ENCODE measurements at regions not wholly inside any gene's neighbourhood (a gene's known extent, or its start where the extent isn't known, plus 50 kb on each side); places are given as distances from the start of the nearest gene placed in this dataset.

DNA sequence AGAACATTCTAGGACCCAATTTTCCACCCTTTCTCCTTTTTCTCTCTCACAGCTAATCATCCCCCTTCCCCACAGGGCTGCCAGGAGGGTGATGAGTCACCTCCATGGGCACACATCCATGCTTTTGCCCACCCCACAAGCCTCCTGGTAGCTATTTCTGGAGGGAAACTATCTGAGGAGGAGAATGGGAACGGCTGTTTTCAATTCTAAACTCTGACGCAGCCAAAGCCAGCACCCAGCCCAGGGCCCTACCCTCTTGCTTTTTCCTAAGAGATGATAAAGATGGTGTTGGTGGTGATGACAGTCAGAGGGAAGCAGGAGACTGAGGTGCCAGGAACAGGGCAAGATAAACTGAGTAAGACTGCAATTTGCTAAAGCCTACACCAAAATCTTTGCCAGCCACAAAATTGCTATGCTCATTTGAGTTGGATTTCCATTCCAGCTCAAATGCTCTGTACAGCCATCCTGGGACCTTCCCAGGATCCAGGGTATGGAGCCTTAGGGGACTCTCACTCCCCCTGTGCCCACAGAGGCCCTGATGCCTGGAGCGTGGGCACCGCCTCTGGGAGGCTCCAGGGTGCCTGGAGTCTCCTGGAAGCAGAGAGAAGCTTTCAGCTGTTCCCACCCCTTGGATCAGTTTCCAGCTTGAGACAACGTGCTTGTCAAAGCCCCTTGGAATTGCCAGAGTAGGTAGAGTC is 62.0 kb upstream of the FZD7 start:
- Mint-ChIP-seq H3K27me3 (ENCODE audit: low read depth, unreplicated experiment) (peaks cover 9% of the 10 kb centered on the region), H3K36me3 (ENCODE audit: low read depth, unreplicated experiment) (no peaks in the 10 kb centered on the region), H3K4me3 (ENCODE audit: unreplicated experiment) (no peak overlapping the region), H3K9me3 (ENCODE audit: unreplicated experiment) (peaks cover 3% of the 10 kb centered on the region), H3K27ac (ENCODE audit: unreplicated experiment) (no peak overlapping the region), H3K4me1 (ENCODE audit: low read depth, unreplicated experiment) (peaks cover 16% of the 10 kb centered on the region)
- Histone ChIP-seq H3K9ac (ENCODE audit: low read length) (no peak overlapping the region), H3K27ac (ENCODE audit: low read depth, low read length) (no peak overlapping the region), H3K4me3 (ENCODE audit: insufficient read depth, low read depth, low read length) (no peak overlapping the region), H3K36me3 (ENCODE audit: insufficient read depth, low read length) (no peaks in the 10 kb centered on the region), H3K4me2 (ENCODE audit: low read length) (no peak overlapping the region), H3K4me1 (ENCODE audit: insufficient read depth, low read length) (peaks cover 9% of the 10 kb centered on the region), H4K20me1 (ENCODE audit: insufficient read depth, low read length) (no peaks in the 10 kb centered on the region), H3K9me3 (ENCODE audit: insufficient read depth, low read depth, low read length) (no peaks in the 10 kb centered on the region), H2AFZ (ENCODE audit: low read depth, low read length) (peak overlapping the region; percentile 8), H3K79me2 (ENCODE audit: insufficient read depth, low read length) (no peaks in the 10 kb centered on the region), H3K27me3 (ENCODE audit: insufficient read depth, low read length) (no peaks in the 10 kb centered on the region)
- FAIRE-seq (no peak), DNase-seq (ENCODE audit: low read depth) (peak; percentile 62)
- TF ChIP-seq, protein P1, sequence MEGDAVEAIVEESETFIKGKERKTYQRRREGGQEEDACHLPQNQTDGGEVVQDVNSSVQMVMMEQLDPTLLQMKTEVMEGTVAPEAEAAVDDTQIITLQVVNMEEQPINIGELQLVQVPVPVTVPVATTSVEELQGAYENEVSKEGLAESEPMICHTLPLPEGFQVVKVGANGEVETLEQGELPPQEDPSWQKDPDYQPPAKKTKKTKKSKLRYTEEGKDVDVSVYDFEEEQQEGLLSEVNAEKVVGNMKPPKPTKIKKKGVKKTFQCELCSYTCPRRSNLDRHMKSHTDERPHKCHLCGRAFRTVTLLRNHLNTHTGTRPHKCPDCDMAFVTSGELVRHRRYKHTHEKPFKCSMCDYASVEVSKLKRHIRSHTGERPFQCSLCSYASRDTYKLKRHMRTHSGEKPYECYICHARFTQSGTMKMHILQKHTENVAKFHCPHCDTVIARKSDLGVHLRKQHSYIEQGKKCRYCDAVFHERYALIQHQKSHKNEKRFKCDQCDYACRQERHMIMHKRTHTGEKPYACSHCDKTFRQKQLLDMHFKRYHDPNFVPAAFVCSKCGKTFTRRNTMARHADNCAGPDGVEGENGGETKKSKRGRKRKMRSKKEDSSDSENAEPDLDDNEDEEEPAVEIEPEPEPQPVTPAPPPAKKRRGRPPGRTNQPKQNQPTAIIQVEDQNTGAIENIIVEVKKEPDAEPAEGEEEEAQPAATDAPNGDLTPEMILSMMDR (IDR thresholded peaks at IDR 0.05; ENCODE audit: insufficient read depth, low read depth, low read length), result no peak
- TF ChIP-seq EZH2 (IDR thresholded peaks at IDR 0.05; ENCODE audit: insufficient read depth, low read length), result no peak

DNA sequence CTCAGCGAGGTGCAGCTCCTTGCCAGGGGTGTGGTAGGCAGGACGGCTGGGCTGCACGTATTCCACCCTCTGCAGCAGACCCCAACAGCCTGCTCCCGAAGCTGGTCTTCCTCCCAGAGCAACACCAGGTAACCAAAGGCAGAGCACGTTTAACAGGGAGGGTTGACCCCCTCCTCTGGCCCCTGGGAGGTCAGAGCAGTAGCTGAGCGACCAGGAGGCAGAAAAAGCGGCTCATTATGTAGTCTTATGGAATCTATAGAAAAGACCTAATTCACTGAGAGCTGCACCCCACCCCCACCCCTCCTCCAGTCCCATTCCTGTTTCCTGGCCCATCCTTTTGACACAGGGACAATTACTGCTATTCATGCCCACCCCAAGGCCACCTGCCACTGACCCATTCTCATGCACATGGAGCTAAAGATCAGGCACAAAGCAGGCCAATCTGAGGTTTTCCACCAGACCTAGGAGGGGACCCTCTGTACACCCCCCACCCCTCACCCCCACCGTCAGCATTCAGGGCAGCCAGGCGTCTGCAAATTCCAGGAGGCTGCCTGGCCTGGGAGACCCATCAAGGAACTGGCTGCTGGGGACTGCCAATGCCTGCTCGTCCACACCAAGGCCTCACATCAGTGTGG is 60.9 kb upstream of the FZD7 start:
- Histone ChIP-seq H3K9me3 (ENCODE audit: insufficient read depth, low read depth, low read length) (no peaks in the 10 kb centered on the region), H2AFZ (ENCODE audit: low read depth, low read length) (no peak overlapping the region), H3K9ac (ENCODE audit: low read length) (no peak overlapping the region), H3K4me3 (ENCODE audit: insufficient read depth, low read depth, low read length) (no peak overlapping the region), H4K20me1 (ENCODE audit: insufficient read depth, low read length) (no peaks in the 10 kb centered on the region), H3K27ac (ENCODE audit: low read depth, low read length) (no peak overlapping the region), H3K4me1 (ENCODE audit: insufficient read depth, low read length) (peaks cover 9% of the 10 kb centered on the region), H3K79me2 (ENCODE audit: insufficient read depth, low read length) (no peaks in the 10 kb centered on the region), H3K4me2 (ENCODE audit: low read length) (no peak overlapping the region), H3K36me3 (ENCODE audit: insufficient read depth, low read length) (no peaks in the 10 kb centered on the region), H3K27me3 (ENCODE audit: insufficient read depth, low read length) (no peaks in the 10 kb centered on the region)
- Mint-ChIP-seq H3K27ac (ENCODE audit: unreplicated experiment) (no peak overlapping the region), H3K4me1 (ENCODE audit: low read depth, unreplicated experiment) (peaks cover 14% of the 10 kb centered on the region), H3K4me3 (ENCODE audit: unreplicated experiment) (no peak overlapping the region), H3K36me3 (ENCODE audit: low read depth, unreplicated experiment) (no peaks in the 10 kb centered on the region), H3K27me3 (ENCODE audit: low read depth, unreplicated experiment) (peaks cover 11% of the 10 kb centered on the region), H3K9me3 (ENCODE audit: unreplicated experiment) (peaks cover 3% of the 10 kb centered on the region)
- FAIRE-seq, result no peak
- TF ChIP-seq, protein P1 (IDR thresholded peaks at IDR 0.05; ENCODE audit: insufficient read depth, low read depth, low read length), result no peak
- no peak for TF ChIP-seq EZH2 (IDR thresholded peaks at IDR 0.05; ENCODE audit: insufficient read depth, low read length)
- DNase-seq (ENCODE audit: low read depth), result no peak

Measured in astrocyte (in vitro differentiated cells and primary cell).